Neural cell (in vitro differentiated cells): ENCODE measurements at regions not wholly inside any gene's neighbourhood (a gene's known extent, or its start where the extent isn't known, plus 50 kb on each side); places are given as distances from the start of the nearest gene placed in this dataset.

Experiments
- EP300 ChIP-seq: fragments of 450-650 bp; conservative IDR thresholded peaks from 2 replicates; pipeline ENCODE4 v1.6.1; 2014; ENCODE audit warnings: antibody characterized with exemption, mild to moderate bottlenecking, moderate library complexity; ENCODE audit not compliant: poor library complexity, severe bottlenecking
- EZH2 ChIP-seq: fragments of 200-600, 300-800 bp; shearing (Covaris generic), sonication (generic); IDR thresholded peaks from 2 replicates; pipeline ENCODE4 v1.6.1; 2014; ENCODE audit warnings: antibody characterized with exemption, low read length, borderline replicate concordance, mild to moderate bottlenecking; ENCODE audit not compliant: insufficient read depth, poor library complexity, severe bottlenecking
- MXI1 ChIP-seq: fragments of 450-650 bp; conservative IDR thresholded peaks from 2 replicates; pipeline ENCODE4 v1.6.1; 2014; ENCODE audit warnings: antibody characterized with exemption, mild to moderate bottlenecking; ENCODE audit not compliant: poor library complexity, severe bottlenecking
- POLR2AphosphoS5 ChIP-seq: IDR thresholded peaks from 2 replicates; pipeline ENCODE4 v1.6.1; 2012
- RAD21 ChIP-seq: fragments of 450-650 bp; conservative IDR thresholded peaks from 2 replicates; pipeline ENCODE4 v1.6.1; 2014; ENCODE audit warnings: antibody characterized with exemption, mild to moderate bottlenecking, moderate library complexity
- TF ChIP-seq, protein P1 (sequence below): fragments of 450-650 bp; IDR thresholded peaks from 2 replicates; pipeline ENCODE4 v1.5.1; 2014; ENCODE audit warnings: antibody characterized with exemption, mild to moderate bottlenecking, moderate library complexity; ENCODE audit not compliant: poor library complexity, severe bottlenecking
- TF ChIP-seq, protein P2 (sequence below): IDR thresholded peaks from 2 replicates; pipeline ENCODE4 v1.6.1; 2012; ENCODE audit warnings: borderline replicate concordance

DNA sequence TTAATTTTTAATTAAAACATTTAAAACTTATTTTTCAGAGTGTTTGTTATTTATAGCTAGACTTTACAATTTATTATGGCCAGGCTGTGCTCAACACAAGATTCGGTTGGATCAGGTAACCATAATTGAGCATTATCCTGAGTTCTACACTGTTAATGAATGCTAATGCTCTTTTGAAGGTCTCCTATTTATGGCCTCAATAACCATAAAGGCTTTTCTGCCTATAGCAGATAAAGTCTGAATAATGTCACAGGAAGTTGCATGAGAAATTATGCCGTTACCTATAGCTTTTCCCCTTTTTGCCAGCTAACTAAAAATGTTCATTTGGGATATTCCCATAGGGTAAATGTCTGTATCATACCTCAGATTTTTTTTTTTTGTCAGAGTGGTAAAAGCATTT, 269.4 kb upstream of the E2F7 start:
- TF ChIP-seq, protein P1, sequence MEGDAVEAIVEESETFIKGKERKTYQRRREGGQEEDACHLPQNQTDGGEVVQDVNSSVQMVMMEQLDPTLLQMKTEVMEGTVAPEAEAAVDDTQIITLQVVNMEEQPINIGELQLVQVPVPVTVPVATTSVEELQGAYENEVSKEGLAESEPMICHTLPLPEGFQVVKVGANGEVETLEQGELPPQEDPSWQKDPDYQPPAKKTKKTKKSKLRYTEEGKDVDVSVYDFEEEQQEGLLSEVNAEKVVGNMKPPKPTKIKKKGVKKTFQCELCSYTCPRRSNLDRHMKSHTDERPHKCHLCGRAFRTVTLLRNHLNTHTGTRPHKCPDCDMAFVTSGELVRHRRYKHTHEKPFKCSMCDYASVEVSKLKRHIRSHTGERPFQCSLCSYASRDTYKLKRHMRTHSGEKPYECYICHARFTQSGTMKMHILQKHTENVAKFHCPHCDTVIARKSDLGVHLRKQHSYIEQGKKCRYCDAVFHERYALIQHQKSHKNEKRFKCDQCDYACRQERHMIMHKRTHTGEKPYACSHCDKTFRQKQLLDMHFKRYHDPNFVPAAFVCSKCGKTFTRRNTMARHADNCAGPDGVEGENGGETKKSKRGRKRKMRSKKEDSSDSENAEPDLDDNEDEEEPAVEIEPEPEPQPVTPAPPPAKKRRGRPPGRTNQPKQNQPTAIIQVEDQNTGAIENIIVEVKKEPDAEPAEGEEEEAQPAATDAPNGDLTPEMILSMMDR = no peak
- TF ChIP-seq EP300 = no peak
- TF ChIP-seq, protein P2, sequence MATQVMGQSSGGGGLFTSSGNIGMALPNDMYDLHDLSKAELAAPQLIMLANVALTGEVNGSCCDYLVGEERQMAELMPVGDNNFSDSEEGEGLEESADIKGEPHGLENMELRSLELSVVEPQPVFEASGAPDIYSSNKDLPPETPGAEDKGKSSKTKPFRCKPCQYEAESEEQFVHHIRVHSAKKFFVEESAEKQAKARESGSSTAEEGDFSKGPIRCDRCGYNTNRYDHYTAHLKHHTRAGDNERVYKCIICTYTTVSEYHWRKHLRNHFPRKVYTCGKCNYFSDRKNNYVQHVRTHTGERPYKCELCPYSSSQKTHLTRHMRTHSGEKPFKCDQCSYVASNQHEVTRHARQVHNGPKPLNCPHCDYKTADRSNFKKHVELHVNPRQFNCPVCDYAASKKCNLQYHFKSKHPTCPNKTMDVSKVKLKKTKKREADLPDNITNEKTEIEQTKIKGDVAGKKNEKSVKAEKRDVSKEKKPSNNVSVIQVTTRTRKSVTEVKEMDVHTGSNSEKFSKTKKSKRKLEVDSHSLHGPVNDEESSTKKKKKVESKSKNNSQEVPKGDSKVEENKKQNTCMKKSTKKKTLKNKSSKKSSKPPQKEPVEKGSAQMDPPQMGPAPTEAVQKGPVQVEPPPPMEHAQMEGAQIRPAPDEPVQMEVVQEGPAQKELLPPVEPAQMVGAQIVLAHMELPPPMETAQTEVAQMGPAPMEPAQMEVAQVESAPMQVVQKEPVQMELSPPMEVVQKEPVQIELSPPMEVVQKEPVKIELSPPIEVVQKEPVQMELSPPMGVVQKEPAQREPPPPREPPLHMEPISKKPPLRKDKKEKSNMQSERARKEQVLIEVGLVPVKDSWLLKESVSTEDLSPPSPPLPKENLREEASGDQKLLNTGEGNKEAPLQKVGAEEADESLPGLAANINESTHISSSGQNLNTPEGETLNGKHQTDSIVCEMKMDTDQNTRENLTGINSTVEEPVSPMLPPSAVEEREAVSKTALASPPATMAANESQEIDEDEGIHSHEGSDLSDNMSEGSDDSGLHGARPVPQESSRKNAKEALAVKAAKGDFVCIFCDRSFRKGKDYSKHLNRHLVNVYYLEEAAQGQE = no peak
- no peak for TF ChIP-seq RAD21
- TF ChIP-seq EZH2 = no peak
- no peak for TF ChIP-seq POLR2AphosphoS5
- no peak for TF ChIP-seq MXI1
